A549 (cell line): ENCODE measurements at regions not wholly inside any gene's neighbourhood (a gene's known extent, or its start where the extent isn't known, plus 50 kb on each side); places are given as distances from the start of the nearest gene placed in this dataset.

Experiments
- ATAC-seq, 2 experiments: fragments of 200-7000 bp in 1 of 2; fragments of >200 bp in 1 of 2; cut with Nextera tagmentation in 1 of 2; cut with Tn5 transposase in 1 of 2; 3 replicates each; pipeline versions ENCODE4 v1.8.0 to v1.9.1; 2018 to 2020; ENCODE audit warnings: mild to moderate bottlenecking in 1 of 2, moderate library complexity in 1 of 2
- CTCF ChIA-PET: fragments of 300-600 bp; sonication (Branson Sonifier 250); formaldehyde crosslinking; extraction: SDS; loops from one replicate; lab custom pipeline; 2021; ENCODE audit warnings: antibody characterized with exemption, inconsistent platforms; lab: Yijun Ruan, JAX
- POLR2A ChIA-PET: fragments of 350-600 bp; formaldehyde crosslinking; extraction: SDS; loops from one replicate; lab custom pipeline; 2021; ENCODE audit warnings: antibody characterized with exemption, inconsistent platforms; lab: Yijun Ruan, JAX
- DNase-seq, 2 experiments: peaks; one replicate each; pipeline versions ENCODE4 v3.0.0 to v3.0.0-alpha.2; 2011 to 2016; ENCODE audit warnings: low read depth in 1 of 2, low spot score in 1 of 2
- FAIRE-seq: peaks from 2 replicates; lab custom pipeline; 2011; peaks lifted over from hg19 to GRCh38; lab: Jason Lieb, UNC
- H3K27ac ChIP-seq, 2 experiments: fragments of >200 bp; sonication (Bioruptor Twin); formaldehyde crosslinking; 3 replicates each; pipeline ENCODE4 v1.5.1; 2016 to 2017
- H3K4me1 ChIP-seq: fragments of >200 bp; sonication (Bioruptor Twin); formaldehyde crosslinking; 3 replicates; pipeline ENCODE4 v1.6.1; 2016
- H3K4me2 ChIP-seq: fragments of >200 bp; sonication (Bioruptor Twin); formaldehyde crosslinking; 3 replicates; pipeline ENCODE4 v1.6.1; 2016
- H3K4me3 ChIP-seq: fragments of >200 bp; sonication (Bioruptor Twin); formaldehyde crosslinking; 3 replicates; pipeline ENCODE4 v1.5.1; 2016
- H3K9me3 ChIP-seq: fragments of >200 bp; sonication (Bioruptor Twin); formaldehyde crosslinking; 3 replicates; pipeline ENCODE4 v1.6.1; 2016
- ATOH8 ChIP-seq: fragments of 250-450 bp; sonication (Bioruptor Pico); IDR thresholded peaks from 2 replicates; pipeline ENCODE4 v1.5.0; 2020; ENCODE audit warnings: low read depth, mild to moderate bottlenecking, moderate library complexity
- BCL3 ChIP-seq: fragments of >200 bp; sonication (Bioruptor Twin); formaldehyde crosslinking; IDR thresholded peaks from 3 replicates; pipeline ENCODE4 v1.6.1; 2016
- CEBPB ChIP-seq, 2 experiments: fragments of >200 bp in 1 of 2; sonication (Bioruptor Twin) in 1 of 2; formaldehyde crosslinking in 1 of 2; IDR thresholded peaks; 2 replicates each; pipeline ENCODE4 v1.6.1; 2012 to 2016
- CHD2 ChIP-seq: fragments of 150-350 bp; IDR thresholded peaks from 2 replicates; pipeline ENCODE4 v1.6.1; 2014; ENCODE audit warnings: low read length; ENCODE audit not compliant: partially characterized antibody
- CHD4 ChIP-seq: fragments of 200-600 bp; sonication (generic); IDR thresholded peaks from 2 replicates; pipeline ENCODE4 v1.6.1; 2016; ENCODE audit warnings: antibody characterized with exemption, mild to moderate bottlenecking, borderline replicate concordance
- EHMT2 ChIP-seq: fragments of 200-600 bp; sonication (generic); IDR thresholded peaks from 2 replicates; pipeline ENCODE4 v1.6.1; 2016; ENCODE audit warnings: antibody characterized with exemption, low read depth, mild to moderate bottlenecking, moderate library complexity
- FOSL2 ChIP-seq, 2 experiments: fragments of 450-650 bp in 1 of 2; fragments of >200 bp in 1 of 2; sonication (Bioruptor Twin) in 1 of 2; formaldehyde crosslinking; IDR thresholded peaks; 2 replicates each; pipeline versions ENCODE4 v1.5.0 to v1.6.1; 2016 to 2020; ENCODE audit warnings: mild to moderate bottlenecking in 1 of 2, moderate library complexity in 1 of 2
- GATA3 ChIP-seq: IDR thresholded peaks from 2 replicates; pipeline ENCODE4 v1.6.1; 2012; ENCODE audit warnings: borderline replicate concordance
- HDAC2 ChIP-seq: fragments of 200-600 bp; sonication (generic); IDR thresholded peaks from 2 replicates; pipeline ENCODE4 v1.6.1; 2016
- HEYL ChIP-seq: fragments of 250-450 bp; sonication (Bioruptor Pico); IDR thresholded peaks from 2 replicates; pipeline ENCODE4 v1.8.0; 2021; ENCODE audit warnings: mild to moderate bottlenecking, moderate library complexity
- HMGXB4 ChIP-seq: fragments of 250-450 bp; sonication (Bioruptor Pico); IDR thresholded peaks from 2 replicates; pipeline ENCODE4 v1.5.0; 2021; ENCODE audit warnings: mild to moderate bottlenecking, moderate library complexity, borderline replicate concordance
- HOXB13 ChIP-seq: fragments of 250-450 bp; sonication (Bioruptor Pico); IDR thresholded peaks from 2 replicates; pipeline ENCODE4 v1.5.0; 2020; ENCODE audit warnings: low read depth, mild to moderate bottlenecking, moderate library complexity
- HOXB5 ChIP-seq: fragments of 250-450 bp; sonication (Bioruptor Pico); IDR thresholded peaks from 2 replicates; pipeline ENCODE4 v1.5.0; 2020; ENCODE audit warnings: mild to moderate bottlenecking, moderate library complexity
- JUN ChIP-seq, 2 experiments: fragments of >200 bp; sonication (Bioruptor Twin); formaldehyde crosslinking; IDR thresholded peaks; 2 replicates in 1 of 2; 3 replicates in 1 of 2; pipeline ENCODE4 v1.6.1; 2016 to 2017
- MAX ChIP-seq: IDR thresholded peaks from 2 replicates; pipeline ENCODE4 v1.6.1; 2012
- MAZ ChIP-seq: fragments of 150-350 bp; IDR thresholded peaks from 2 replicates; pipeline ENCODE4 v1.6.1; 2014; ENCODE audit warnings: antibody characterized with exemption, low read depth, low read length, borderline replicate concordance
- MYC ChIP-seq: IDR thresholded peaks from 2 replicates; pipeline ENCODE4 v1.6.1; 2012; ENCODE audit warnings: mild to moderate bottlenecking, inconsistent platforms, low read length, improper control_type of control experiment, borderline replicate concordance
- NPAS2 ChIP-seq: fragments of 250-450 bp; sonication (Bioruptor Pico); IDR thresholded peaks from 2 replicates; pipeline ENCODE4 v1.8.0; 2022; ENCODE audit warnings: mild to moderate bottlenecking, moderate library complexity, borderline replicate concordance
- RARB ChIP-seq: fragments of 250-450 bp; sonication (Bioruptor Pico); IDR thresholded peaks from 2 replicates; pipeline ENCODE4 v1.8.0; 2021; ENCODE audit warnings: mild to moderate bottlenecking, moderate library complexity
- REST ChIP-seq: fragments of 200-600 bp; sonication (generic); IDR thresholded peaks from 2 replicates; pipeline ENCODE4 v1.6.1; 2016; ENCODE audit warnings: antibody characterized with exemption, mild to moderate bottlenecking, moderate library complexity
- TFCP2L1 ChIP-seq: fragments of 250-450 bp; sonication (Bioruptor Pico); IDR thresholded peaks from 2 replicates; pipeline ENCODE4 v1.5.0; 2021; ENCODE audit warnings: mild to moderate bottlenecking
- USF2 ChIP-seq: fragments of 450-650 bp; IDR thresholded peaks from 2 replicates; pipeline ENCODE4 v1.6.1; 2014; ENCODE audit warnings: antibody characterized with exemption
- ZFP36 ChIP-seq: fragments of 450-650 bp; IDR thresholded peaks from 2 replicates; pipeline ENCODE4 v1.6.1; 2014; ENCODE audit warnings: borderline replicate concordance; ENCODE audit not compliant: partially characterized antibody
- WGBS: methylation state at CpG from one replicate; pipeline ENCODE4 v1.1.6; 2017; ENCODE audit errors: missing lambda C conversion rate; 5-methylcytosine and 5-hydroxymethylcytosine counted together
- TF ChIP-seq, protein P1 (sequence below): fragments of >200 bp; sonication (Bioruptor Twin); formaldehyde crosslinking; IDR thresholded peaks from 2 replicates; pipeline ENCODE4 v1.6.1; 2016
- TF ChIP-seq, protein P2 (sequence below): fragments of >200 bp; sonication (Bioruptor Twin); formaldehyde crosslinking; IDR thresholded peaks from 3 replicates; pipeline ENCODE4 v1.5.1; 2016

DNA sequence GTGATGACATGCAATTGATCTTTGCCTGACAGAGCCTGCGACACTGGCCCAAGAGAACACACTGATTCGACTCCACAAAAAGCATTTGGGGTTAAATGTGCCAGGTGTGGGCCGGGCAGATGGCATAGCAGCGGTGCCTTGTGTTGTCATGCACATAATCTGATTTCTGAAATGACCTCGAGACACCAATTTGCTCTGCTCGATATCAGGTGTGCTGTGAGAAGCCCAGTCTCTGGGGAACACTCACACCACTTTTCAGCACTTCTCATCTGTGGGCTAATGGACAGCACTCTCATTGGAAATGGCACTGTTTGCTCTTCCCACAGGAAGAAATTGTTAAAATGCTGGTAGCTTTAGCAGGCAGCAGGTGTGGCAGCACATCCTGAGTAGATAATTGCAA lies 738.3 kb upstream of the TENM3 start:
- WGBS = 0% methylated on average over 6 of the region's 6 CpGs
- DNase-seq = no peak
- FAIRE-seq = no peak
- no peak overlapping the region for H3K4me3 ChIP-seq
- no peaks in the 10 kb centered on the region for H3K9me3 ChIP-seq
- H3K4me1 ChIP-seq = no peaks in the 10 kb centered on the region
- no peak overlapping the region for H3K4me2 ChIP-seq
- ATAC-seq = no peak
- H3K27ac ChIP-seq = no peak overlapping the region
- POLR2A ChIA-PET = no interaction called here
- TF ChIP-seq HOXB13 (CRISPR knock-in tag) = no peak
- TF ChIP-seq REST = no peak
- TF ChIP-seq BCL3 = no peak
- no peak for TF ChIP-seq RARB (CRISPR knock-in tag)
- TF ChIP-seq ATOH8 (CRISPR knock-in tag) = no peak
- TF ChIP-seq FOSL2 (IDR thresholded peaks at IDR 0.05) = no peak
- no peak for TF ChIP-seq FOSL2 (CRISPR knock-in tag; IDR thresholded peaks at IDR 0.05)
- TF ChIP-seq USF2 = no peak
- TF ChIP-seq, protein P1, sequence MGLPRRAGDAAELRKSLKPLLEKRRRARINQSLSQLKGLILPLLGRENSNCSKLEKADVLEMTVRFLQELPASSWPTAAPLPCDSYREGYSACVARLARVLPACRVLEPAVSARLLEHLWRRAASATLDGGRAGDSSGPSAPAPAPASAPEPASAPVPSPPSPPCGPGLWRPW = no peak
- TF ChIP-seq JUN (IDR thresholded peaks at IDR 0.05) = no peak
- TF ChIP-seq MAX = no peak
- no peak for TF ChIP-seq CHD2
- no peak for TF ChIP-seq TFCP2L1 (CRISPR knock-in tag)
- TF ChIP-seq HDAC2 = no peak
- no peak for TF ChIP-seq ZFP36
- TF ChIP-seq HEYL (CRISPR knock-in tag) = no peak
- CTCF ChIA-PET = interaction anchor here (1.6 kb wide), 1 partner anchor 23 kb away, joined by 5 read pairs; no protein-coding TSS in a partner anchor

- H3K27ac ChIP-seq = no peak overlapping the region
- DNase-seq (no peak), FAIRE-seq (no peak), ATAC-seq (no peak)
- ChIA-PET CTCF (interaction anchor here (2.0 kb wide), 1 partner anchor 21 kb away, joined by 9 read pairs; no protein-coding TSS in a partner anchor), POLR2A (no interaction called here)
- no peaks in the 10 kb centered on the region for H3K9me3 ChIP-seq
- H3K4me2 ChIP-seq = no peak overlapping the region
- WGBS = 18% methylated on average over 10 of the region's 10 CpGs
- H3K4me1 ChIP-seq = no peaks in the 10 kb centered on the region
- H3K4me3 ChIP-seq = no peak overlapping the region
- TF ChIP-seq MYC (no peak), CEBPB (IDR thresholded peaks at IDR 0.05) (no peak), HOXB5 (CRISPR knock-in tag) (no peak), HMGXB4 (no peak), MAZ (no peak), EHMT2 (no peak), CHD4 (no peak), GATA3 (no peak), ZFP36 (no peak), NPAS2 (no peak), TFCP2L1 (CRISPR knock-in tag) (no peak)
- TF ChIP-seq, protein P2, sequence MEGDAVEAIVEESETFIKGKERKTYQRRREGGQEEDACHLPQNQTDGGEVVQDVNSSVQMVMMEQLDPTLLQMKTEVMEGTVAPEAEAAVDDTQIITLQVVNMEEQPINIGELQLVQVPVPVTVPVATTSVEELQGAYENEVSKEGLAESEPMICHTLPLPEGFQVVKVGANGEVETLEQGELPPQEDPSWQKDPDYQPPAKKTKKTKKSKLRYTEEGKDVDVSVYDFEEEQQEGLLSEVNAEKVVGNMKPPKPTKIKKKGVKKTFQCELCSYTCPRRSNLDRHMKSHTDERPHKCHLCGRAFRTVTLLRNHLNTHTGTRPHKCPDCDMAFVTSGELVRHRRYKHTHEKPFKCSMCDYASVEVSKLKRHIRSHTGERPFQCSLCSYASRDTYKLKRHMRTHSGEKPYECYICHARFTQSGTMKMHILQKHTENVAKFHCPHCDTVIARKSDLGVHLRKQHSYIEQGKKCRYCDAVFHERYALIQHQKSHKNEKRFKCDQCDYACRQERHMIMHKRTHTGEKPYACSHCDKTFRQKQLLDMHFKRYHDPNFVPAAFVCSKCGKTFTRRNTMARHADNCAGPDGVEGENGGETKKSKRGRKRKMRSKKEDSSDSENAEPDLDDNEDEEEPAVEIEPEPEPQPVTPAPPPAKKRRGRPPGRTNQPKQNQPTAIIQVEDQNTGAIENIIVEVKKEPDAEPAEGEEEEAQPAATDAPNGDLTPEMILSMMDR = no peak
These were observed 735.9 kb upstream of the TENM3 start for GRCh38 chr4:181507180-181507835.
